ENCODE measurements at regions not wholly inside any gene's neighbourhood (a gene's known extent, or its start where the extent isn't known, plus 50 kb on each side); places are given as distances from the start of the nearest gene placed in this dataset.

DNA sequence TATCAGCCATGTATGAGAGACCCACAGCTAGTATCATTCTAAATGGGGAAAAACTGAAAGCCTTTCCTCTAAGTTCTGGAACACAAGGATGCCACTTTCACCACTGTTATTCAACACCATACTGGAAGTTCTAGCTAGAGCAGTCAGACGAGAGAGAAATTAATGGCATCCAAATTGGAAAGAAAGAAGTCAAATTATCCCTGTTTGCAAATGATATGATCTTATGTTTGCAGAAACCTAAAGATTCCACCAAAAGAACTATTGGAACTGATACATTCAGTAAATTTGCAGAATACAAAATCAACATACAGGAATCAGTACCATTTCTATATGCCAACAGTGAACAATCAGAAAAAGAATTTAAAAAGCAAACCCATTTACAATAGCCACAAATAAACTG lies 226.0 kb downstream of the TRPC6 start:
- Mint-ChIP-seq H3K27me3 (ENCODE audit: low read depth) (no peaks in the 10 kb centered on the region; the same call in 1 of the 2 replicates), H3K9me3 (no peaks in the 10 kb centered on the region), H3K4me3 (no peak overlapping the region), H3K27ac (no peak overlapping the region), H3K36me3 (no peaks in the 10 kb centered on the region), H3K4me1 (no peaks in the 10 kb centered on the region)
- no peak for ATAC-seq
- TF ChIP-seq RELA (CRISPR knock-in tag; IDR thresholded peaks at IDR 0.05; ENCODE audit: borderline replicate concordance), result no peak
- TF ChIP-seq TCF7 (CRISPR knock-in tag; IDR thresholded peaks at IDR 0.05; ENCODE audit: low read depth), result no peak
- TF ChIP-seq ESRRA (CRISPR knock-in tag; IDR thresholded peaks at IDR 0.05; ENCODE audit: borderline replicate concordance), result no peak
- TF ChIP-seq, protein P1, sequence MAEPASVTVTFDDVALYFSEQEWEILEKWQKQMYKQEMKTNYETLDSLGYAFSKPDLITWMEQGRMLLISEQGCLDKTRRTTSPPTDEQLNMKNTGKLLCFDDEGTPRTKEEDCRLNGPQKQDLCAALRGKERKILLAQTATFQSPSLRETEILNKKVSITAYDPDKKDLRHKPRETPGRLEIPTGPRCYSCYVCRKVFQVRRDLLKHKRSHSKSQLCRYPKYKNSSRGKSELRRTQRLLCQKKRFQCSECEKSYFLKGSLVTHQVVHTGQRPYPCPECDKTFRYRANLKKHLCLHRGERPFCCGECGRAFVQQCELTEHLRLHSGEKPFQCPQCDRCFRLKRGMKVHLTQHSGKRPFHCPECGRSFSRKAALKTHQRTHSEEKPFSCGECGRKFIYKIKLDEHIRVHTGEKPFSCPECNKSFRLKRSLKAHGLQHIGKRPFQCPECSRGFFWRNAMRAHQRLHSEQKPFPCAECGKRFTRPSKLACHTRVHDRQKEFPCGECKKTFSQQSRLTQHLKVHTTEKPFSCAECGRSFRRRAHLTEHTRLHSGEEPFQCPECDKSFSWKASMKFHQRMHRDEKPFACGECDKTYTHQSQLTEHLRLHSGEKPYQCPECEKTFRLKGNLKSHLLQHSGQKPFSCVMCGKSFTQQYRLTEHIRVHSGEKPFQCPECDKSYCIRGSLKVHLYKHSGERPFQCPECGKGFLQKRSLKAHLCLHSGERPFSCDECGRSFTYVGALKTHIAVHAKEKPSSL (CRISPR knock-in tag; conservative IDR thresholded peaks at IDR 0.05), result no peak
- TF ChIP-seq MYBL2 (CRISPR knock-in tag; IDR thresholded peaks at IDR 0.05), result no peak
- TF ChIP-seq FOXJ3 (CRISPR knock-in tag; IDR thresholded peaks at IDR 0.05; ENCODE audit: borderline replicate concordance), result no peak
- TF ChIP-seq, protein P2, sequence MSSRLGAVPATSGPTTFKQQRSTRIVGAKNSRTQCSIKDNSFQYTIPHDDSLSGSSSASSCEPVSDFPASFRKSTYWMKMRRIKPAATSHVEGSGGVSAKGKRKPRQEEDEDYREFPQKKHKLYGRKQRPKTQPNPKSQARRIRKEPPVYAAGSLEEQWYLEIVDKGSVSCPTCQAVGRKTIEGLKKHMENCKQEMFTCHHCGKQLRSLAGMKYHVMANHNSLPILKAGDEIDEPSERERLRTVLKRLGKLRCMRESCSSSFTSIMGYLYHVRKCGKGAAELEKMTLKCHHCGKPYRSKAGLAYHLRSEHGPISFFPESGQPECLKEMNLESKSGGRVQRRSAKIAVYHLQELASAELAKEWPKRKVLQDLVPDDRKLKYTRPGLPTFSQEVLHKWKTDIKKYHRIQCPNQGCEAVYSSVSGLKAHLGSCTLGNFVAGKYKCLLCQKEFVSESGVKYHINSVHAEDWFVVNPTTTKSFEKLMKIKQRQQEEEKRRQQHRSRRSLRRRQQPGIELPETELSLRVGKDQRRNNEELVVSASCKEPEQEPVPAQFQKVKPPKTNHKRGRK (CRISPR knock-in tag; IDR thresholded peaks at IDR 0.05; ENCODE audit: borderline replicate concordance), result no peak
- no peak for TF ChIP-seq NFE2L1 (CRISPR knock-in tag; IDR thresholded peaks at IDR 0.05)
- TF ChIP-seq ZNF423 (CRISPR knock-in tag; IDR thresholded peaks at IDR 0.05), result no peak
- TF ChIP-seq, protein P3, sequence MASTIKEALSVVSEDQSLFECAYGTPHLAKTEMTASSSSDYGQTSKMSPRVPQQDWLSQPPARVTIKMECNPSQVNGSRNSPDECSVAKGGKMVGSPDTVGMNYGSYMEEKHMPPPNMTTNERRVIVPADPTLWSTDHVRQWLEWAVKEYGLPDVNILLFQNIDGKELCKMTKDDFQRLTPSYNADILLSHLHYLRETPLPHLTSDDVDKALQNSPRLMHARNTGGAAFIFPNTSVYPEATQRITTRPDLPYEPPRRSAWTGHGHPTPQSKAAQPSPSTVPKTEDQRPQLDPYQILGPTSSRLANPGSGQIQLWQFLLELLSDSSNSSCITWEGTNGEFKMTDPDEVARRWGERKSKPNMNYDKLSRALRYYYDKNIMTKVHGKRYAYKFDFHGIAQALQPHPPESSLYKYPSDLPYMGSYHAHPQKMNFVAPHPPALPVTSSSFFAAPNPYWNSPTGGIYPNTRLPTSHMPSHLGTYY (CRISPR knock-in tag; IDR thresholded peaks at IDR 0.05), result no peak
- TF ChIP-seq, protein P4, sequence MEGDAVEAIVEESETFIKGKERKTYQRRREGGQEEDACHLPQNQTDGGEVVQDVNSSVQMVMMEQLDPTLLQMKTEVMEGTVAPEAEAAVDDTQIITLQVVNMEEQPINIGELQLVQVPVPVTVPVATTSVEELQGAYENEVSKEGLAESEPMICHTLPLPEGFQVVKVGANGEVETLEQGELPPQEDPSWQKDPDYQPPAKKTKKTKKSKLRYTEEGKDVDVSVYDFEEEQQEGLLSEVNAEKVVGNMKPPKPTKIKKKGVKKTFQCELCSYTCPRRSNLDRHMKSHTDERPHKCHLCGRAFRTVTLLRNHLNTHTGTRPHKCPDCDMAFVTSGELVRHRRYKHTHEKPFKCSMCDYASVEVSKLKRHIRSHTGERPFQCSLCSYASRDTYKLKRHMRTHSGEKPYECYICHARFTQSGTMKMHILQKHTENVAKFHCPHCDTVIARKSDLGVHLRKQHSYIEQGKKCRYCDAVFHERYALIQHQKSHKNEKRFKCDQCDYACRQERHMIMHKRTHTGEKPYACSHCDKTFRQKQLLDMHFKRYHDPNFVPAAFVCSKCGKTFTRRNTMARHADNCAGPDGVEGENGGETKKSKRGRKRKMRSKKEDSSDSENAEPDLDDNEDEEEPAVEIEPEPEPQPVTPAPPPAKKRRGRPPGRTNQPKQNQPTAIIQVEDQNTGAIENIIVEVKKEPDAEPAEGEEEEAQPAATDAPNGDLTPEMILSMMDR (IDR thresholded peaks at IDR 0.05), result no peak
- TF ChIP-seq, protein P5, sequence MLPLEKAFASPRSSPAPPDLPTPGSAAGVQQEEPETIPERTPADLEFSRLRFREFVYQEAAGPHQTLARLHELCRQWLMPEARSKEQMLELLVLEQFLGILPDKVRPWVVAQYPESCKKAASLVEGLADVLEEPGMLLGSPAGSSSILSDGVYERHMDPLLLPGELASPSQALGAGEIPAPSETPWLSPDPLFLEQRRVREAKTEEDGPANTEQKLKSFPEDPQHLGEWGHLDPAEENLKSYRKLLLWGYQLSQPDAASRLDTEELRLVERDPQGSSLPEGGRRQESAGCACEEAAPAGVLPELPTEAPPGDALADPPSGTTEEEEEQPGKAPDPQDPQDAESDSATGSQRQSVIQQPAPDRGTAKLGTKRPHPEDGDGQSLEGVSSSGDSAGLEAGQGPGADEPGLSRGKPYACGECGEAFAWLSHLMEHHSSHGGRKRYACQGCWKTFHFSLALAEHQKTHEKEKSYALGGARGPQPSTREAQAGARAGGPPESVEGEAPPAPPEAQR (CRISPR knock-in tag; IDR thresholded peaks at IDR 0.05), result no peak
- TF ChIP-seq ZBTB21 (CRISPR knock-in tag; IDR thresholded peaks at IDR 0.05; ENCODE audit: borderline replicate concordance), result no peak
- TF ChIP-seq, protein P6, sequence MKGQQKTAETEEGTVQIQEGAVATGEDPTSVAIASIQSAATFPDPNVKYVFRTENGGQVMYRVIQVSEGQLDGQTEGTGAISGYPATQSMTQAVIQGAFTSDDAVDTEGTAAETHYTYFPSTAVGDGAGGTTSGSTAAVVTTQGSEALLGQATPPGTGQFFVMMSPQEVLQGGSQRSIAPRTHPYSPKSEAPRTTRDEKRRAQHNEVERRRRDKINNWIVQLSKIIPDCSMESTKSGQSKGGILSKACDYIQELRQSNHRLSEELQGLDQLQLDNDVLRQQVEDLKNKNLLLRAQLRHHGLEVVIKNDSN (CRISPR knock-in tag; IDR thresholded peaks at IDR 0.05), result no peak
- TF ChIP-seq ELF4 (CRISPR knock-in tag; IDR thresholded peaks at IDR 0.05; ENCODE audit: low read depth), result no peak
- TF ChIP-seq, protein P7, sequence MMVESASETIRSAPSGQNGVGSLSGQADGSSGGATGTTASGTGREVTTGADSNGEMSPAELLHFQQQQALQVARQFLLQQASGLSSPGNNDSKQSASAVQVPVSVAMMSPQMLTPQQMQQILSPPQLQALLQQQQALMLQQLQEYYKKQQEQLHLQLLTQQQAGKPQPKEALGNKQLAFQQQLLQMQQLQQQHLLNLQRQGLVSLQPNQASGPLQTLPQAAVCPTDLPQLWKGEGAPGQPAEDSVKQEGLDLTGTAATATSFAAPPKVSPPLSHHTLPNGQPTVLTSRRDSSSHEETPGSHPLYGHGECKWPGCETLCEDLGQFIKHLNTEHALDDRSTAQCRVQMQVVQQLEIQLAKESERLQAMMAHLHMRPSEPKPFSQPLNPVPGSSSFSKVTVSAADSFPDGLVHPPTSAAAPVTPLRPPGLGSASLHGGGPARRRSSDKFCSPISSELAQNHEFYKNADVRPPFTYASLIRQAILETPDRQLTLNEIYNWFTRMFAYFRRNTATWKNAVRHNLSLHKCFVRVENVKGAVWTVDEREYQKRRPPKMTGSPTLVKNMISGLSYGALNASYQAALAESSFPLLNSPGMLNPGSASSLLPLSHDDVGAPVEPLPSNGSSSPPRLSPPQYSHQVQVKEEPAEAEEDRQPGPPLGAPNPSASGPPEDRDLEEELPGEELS (CRISPR knock-in tag; IDR thresholded peaks at IDR 0.05), result no peak
- no peak for TF ChIP-seq CREB1 (CRISPR knock-in tag; IDR thresholded peaks at IDR 0.05)
- TF ChIP-seq CREM (CRISPR knock-in tag; IDR thresholded peaks at IDR 0.05), result no peak
- TF ChIP-seq, protein P8, sequence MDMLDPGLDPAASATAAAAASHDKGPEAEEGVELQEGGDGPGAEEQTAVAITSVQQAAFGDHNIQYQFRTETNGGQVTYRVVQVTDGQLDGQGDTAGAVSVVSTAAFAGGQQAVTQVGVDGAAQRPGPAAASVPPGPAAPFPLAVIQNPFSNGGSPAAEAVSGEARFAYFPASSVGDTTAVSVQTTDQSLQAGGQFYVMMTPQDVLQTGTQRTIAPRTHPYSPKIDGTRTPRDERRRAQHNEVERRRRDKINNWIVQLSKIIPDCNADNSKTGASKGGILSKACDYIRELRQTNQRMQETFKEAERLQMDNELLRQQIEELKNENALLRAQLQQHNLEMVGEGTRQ (CRISPR knock-in tag; IDR thresholded peaks at IDR 0.05), result no peak
- TF ChIP-seq, protein P9, sequence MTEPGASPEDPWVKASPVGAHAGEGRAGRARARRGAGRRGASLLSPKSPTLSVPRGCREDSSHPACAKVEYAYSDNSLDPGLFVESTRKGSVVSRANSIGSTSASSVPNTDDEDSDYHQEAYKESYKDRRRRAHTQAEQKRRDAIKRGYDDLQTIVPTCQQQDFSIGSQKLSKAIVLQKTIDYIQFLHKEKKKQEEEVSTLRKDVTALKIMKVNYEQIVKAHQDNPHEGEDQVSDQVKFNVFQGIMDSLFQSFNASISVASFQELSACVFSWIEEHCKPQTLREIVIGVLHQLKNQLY (CRISPR knock-in tag; IDR thresholded peaks at IDR 0.05), result no peak
- POLR2A ChIA-PET, result no interaction called here
- no peak for DNase-seq (ENCODE audit: low spot score)
- CTCF ChIA-PET, result no interaction called here

Measured in WTC11 (cell line).